ENCODE measurements at regions not wholly inside any gene's neighbourhood (a gene's known extent, or its start where the extent isn't known, plus 50 kb on each side); places are given as distances from the start of the nearest gene placed in this dataset.

GRCh38 chr4:156015781-156016180 lies 62.1 kb upstream of the CTSO start:
- dilution Hi-C loops (cut with HindIII; ENCODE audit: low sequenced_read_pairs, unreplicated experiment) (no loop called here), intact Hi-C loops (cut with micrococcal nuclease) (no loop called here), in situ Hi-C loops (cut with MboI; ENCODE audit: low sequenced_read_pairs) (no loop called here)
- Histone ChIP-seq H3K23ac (ENCODE audit: low read depth, low read length) (no peak overlapping the region), H3K4me3 (ENCODE audit: insufficient read depth, low read depth, low read length) (no peak overlapping the region), H3K56ac (ENCODE audit: extremely low read depth, insufficient read depth, low read length) (no peak overlapping the region), H3K9ac (ENCODE audit: low read depth, low read length) (no peak overlapping the region), H4K5ac (ENCODE audit: low read depth, low read length) (no peak overlapping the region), H3K4me1 (ENCODE audit: control insufficient read depth, insufficient read depth, low read length) (no peaks in the 10 kb centered on the region), H2BK15ac (ENCODE audit: low read depth, low read length) (no peak overlapping the region), H3K27ac (ENCODE audit: insufficient read depth, low read length) (no peak overlapping the region), H4K20me1 (ENCODE audit: insufficient read depth, low read length) (no peaks in the 10 kb centered on the region), H4K91ac (ENCODE audit: insufficient read depth, low read depth, low read length) (no peak overlapping the region), H3K27me3 (ENCODE audit: control insufficient read depth, insufficient read depth, low read length) (no peaks in the 10 kb centered on the region; the same call in 1 of the 2 replicates), H3K79me1 (ENCODE audit: low read depth in 1 of 2, low read length in 2 of 2) (no peaks in the 10 kb centered on the region), H3K9me1 (ENCODE audit: insufficient read depth, low read length) (no peaks in the 10 kb centered on the region), H2BK5ac (ENCODE audit: low read depth, low read length, poor library complexity, severe bottlenecking) (no peak overlapping the region), H2AFZ (replicated peaks; ENCODE audit: low read length, poor library complexity) (no peak overlapping the region), H2BK120ac (ENCODE audit: low read depth, low read length) (no peak overlapping the region), H3K4me2 (ENCODE audit: low read depth, low read length) (no peak overlapping the region), H3K14ac (replicated peaks; ENCODE audit: low read depth, low read length) (no peak overlapping the region), H2AK5ac (ENCODE audit: low read depth, low read length) (no peak overlapping the region), H3K18ac (ENCODE audit: low read depth, low read length) (no peak overlapping the region), H3K9me3 (ENCODE audit: control insufficient read depth, insufficient read depth, low read length) (no peaks in the 10 kb centered on the region), H2BK20ac (ENCODE audit: low read depth, low read length) (no peak overlapping the region), H4K8ac (ENCODE audit: low read depth in 2 of 2, low read length in 2 of 2) (no peak overlapping the region), H3K36me3 (ENCODE audit: control insufficient read depth, insufficient read depth, low read length) (no peaks in the 10 kb centered on the region), H3K4ac (ENCODE audit: low read depth, low read length) (no peak overlapping the region), H2AK9ac (replicated peaks; ENCODE audit: low read depth, low read length, poor library complexity) (no peak overlapping the region)
- ChIA-PET CTCF (no interaction called here), POLR2A (ENCODE audit: unreplicated experiment) (no interaction called here)
- no peak for TF ChIP-seq CTCF (conservative IDR thresholded peaks at IDR 0.05; ENCODE audit: low read depth, low read length)
- TF ChIP-seq CHD1 (IDR thresholded peaks at IDR 0.05; ENCODE audit: low read depth, low read length): no peak
- TF ChIP-seq MAZ (IDR thresholded peaks at IDR 0.05; ENCODE audit: borderline replicate concordance, low read depth, low read length): no peak
- TF ChIP-seq RFX5 (IDR thresholded peaks at IDR 0.05; ENCODE audit: low read depth, low read length): no peak
- TF ChIP-seq POLR2A (IDR thresholded peaks at IDR 0.05; ENCODE audit: low read depth, low read length): no peak
- TF ChIP-seq USF2 (IDR thresholded peaks at IDR 0.05; ENCODE audit: low read depth, low read length): no peak
- TF ChIP-seq RCOR1 (IDR thresholded peaks at IDR 0.05; ENCODE audit: insufficient replicate concordance, low read length): no peak
- BruUV-seq (replicated peaks): no TSS peak
- ATAC-seq (ENCODE audit: low read depth) (no peak), DNase-seq (no peak)
- no CpG with 5 or more reads among the region's 1 CpG for WGBS, 2 experiments (ENCODE audit: extremely low coverage in 2 of 2, insufficient read length in 1 of 2)
